ENCODE measurements at regions not wholly inside any gene's neighbourhood (a gene's known extent, or its start where the extent isn't known, plus 50 kb on each side); places are given as distances from the start of the nearest gene placed in this dataset.

DNA sequence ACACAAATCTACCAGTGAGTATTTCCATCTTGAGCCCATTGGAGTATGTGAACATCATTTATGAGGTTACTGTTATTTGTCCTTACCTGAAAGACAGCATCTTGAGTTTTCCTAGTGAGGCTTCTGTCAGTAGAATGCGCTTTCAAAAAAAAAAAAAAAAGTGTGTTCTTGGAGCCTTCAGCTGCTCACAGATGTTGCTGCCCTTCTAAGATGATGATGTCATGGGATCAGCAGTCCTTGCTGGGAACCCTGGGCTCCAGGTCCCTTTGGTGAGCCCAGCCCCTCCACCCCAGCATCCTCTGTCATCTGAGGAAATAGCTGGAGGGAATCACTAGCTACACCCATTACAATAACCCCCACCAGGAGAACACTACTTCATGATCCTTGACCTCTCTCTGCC is 83.3 kb downstream of the ATPSCKMT start:
- DNase-seq (ENCODE audit: low read depth): no peak
- Histone ChIP-seq H3K4me3 (ENCODE audit: low read depth, low read length) (no peak overlapping the region), H3K36me3 (ENCODE audit: control insufficient read depth, insufficient read depth, low read length) (no peaks in the 10 kb centered on the region), H3K27me3 (ENCODE audit: control insufficient read depth, insufficient read depth, low read length) (no peaks in the 10 kb centered on the region)
- CTCF ChIA-PET: no interaction called here
- TF ChIP-seq, protein P1, sequence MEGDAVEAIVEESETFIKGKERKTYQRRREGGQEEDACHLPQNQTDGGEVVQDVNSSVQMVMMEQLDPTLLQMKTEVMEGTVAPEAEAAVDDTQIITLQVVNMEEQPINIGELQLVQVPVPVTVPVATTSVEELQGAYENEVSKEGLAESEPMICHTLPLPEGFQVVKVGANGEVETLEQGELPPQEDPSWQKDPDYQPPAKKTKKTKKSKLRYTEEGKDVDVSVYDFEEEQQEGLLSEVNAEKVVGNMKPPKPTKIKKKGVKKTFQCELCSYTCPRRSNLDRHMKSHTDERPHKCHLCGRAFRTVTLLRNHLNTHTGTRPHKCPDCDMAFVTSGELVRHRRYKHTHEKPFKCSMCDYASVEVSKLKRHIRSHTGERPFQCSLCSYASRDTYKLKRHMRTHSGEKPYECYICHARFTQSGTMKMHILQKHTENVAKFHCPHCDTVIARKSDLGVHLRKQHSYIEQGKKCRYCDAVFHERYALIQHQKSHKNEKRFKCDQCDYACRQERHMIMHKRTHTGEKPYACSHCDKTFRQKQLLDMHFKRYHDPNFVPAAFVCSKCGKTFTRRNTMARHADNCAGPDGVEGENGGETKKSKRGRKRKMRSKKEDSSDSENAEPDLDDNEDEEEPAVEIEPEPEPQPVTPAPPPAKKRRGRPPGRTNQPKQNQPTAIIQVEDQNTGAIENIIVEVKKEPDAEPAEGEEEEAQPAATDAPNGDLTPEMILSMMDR (IDR thresholded peaks at IDR 0.05; ENCODE audit: insufficient read depth, low read depth, low read length): no peak
- POLR2A ChIA-PET: no interaction called here

DNA sequence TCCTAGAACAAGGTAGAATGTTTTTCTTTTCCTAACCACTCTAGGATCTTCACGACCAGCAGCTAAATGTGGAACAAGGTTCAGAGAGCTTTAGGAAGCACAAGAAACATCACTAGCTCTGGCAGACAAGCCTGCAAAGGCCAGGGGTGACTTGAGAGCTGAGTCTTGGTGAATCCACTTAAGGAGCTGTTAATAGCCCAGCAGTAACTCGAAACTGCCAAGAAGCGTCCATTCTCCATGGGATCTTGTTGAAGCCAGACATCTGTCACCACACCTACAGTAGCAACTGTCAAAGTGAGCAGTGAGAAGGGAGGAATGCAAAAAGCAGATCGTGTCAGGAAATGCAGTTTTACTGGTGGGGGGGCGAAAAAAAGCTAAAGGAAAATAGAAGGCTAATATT is 87.2 kb downstream of the ATPSCKMT start:
- H3K27me3 ChIP-seq (ENCODE audit: control insufficient read depth, insufficient read depth, low read length): no peaks in the 10 kb centered on the region
- DNase-seq (ENCODE audit: low read depth): no peak
- no peaks in the 10 kb centered on the region for H3K36me3 ChIP-seq (ENCODE audit: control insufficient read depth, insufficient read depth, low read length)
- POLR2A ChIA-PET: no interaction called here
- no peak overlapping the region for H3K4me3 ChIP-seq (ENCODE audit: low read depth, low read length)
- TF ChIP-seq, protein P1 (IDR thresholded peaks at IDR 0.05; ENCODE audit: insufficient read depth, low read depth, low read length): no peak
- CTCF ChIA-PET: no interaction called here

DNA sequence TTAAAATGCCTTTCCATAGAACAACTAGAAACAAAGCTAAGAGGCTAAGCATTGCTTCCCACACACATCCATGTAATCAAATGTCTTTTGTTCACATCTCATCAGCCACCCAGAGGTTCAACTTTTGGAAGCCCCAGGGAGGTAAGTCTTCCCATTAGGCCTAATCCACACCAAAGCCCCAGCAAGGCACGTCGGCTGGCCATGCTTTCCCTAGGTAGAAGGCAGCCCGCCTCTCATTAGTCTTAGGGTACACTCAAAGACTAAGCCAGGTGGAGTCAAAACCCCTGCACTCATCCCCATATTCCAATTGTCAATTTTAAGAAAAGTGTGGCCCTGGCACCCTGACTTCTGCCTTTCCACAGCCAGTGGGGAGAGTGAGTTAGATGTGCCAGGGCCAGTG is 87.9 kb downstream of the ATPSCKMT start:
- Histone ChIP-seq H3K4me3 (ENCODE audit: low read depth, low read length) (no peak overlapping the region), H3K27me3 (ENCODE audit: control insufficient read depth, insufficient read depth, low read length) (no peaks in the 10 kb centered on the region), H3K36me3 (ENCODE audit: control insufficient read depth, insufficient read depth, low read length) (no peaks in the 10 kb centered on the region)
- POLR2A ChIA-PET: no interaction called here
- DNase-seq (ENCODE audit: low read depth): no peak
- TF ChIP-seq, protein P1 (IDR thresholded peaks at IDR 0.05; ENCODE audit: insufficient read depth, low read depth, low read length): no peak
- CTCF ChIA-PET: interaction anchor here (0.6 to 0.7 kb wide), 2 partner anchors 47 to 860 kb away, joined by 3 to 4 read pairs; no protein-coding TSS in a partner anchor

DNA sequence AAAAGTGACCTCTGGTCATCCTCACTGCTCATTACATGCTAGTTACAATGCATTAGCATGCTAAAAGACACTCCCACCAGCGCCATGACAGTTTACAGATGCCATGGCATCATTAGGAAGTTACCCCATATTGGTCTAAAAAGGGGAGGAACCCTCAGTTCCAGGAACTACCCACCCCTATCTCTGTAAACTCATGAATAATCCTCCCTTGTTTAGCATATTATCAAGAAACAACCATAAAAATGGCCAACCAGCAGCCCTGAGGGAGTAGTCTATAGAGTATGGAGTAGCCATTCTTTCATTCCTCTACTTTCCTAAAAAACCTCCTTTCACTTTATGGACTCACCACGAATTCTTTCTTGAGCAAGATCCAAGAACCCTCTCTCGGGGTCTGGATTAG is 89.4 kb downstream of the ATPSCKMT start:
- no peak for DNase-seq (ENCODE audit: low read depth)
- TF ChIP-seq, protein P1 (IDR thresholded peaks at IDR 0.05; ENCODE audit: insufficient read depth, low read depth, low read length): no peak
- Histone ChIP-seq H3K27me3 (ENCODE audit: control insufficient read depth, insufficient read depth, low read length) (no peaks in the 10 kb centered on the region), H3K36me3 (ENCODE audit: control insufficient read depth, insufficient read depth, low read length) (no peaks in the 10 kb centered on the region), H3K4me3 (ENCODE audit: low read depth, low read length) (no peak overlapping the region)
- ChIA-PET CTCF (no interaction called here), POLR2A (no interaction called here)

DNA sequence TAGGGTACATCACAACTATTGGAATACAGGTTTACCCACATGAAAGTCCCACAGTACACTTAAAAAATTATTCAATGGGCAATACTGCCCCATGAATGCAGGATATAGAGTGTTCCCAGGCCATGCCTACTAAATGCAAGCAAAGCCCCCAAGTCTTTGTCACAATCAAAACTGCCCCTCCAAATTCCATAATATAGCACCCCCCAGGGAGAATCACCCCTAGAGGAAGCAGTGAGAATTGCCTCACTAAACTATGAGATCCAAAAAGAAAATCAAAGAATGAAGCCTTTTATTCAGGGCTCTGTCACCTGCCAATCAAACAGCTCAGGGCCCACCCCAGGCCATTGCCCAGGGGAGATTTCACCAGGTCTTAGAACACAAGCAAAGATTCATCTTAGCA is 90.8 kb downstream of the ATPSCKMT start:
- DNase-seq (ENCODE audit: low read depth): no peak
- TF ChIP-seq, protein P1 (IDR thresholded peaks at IDR 0.05; ENCODE audit: insufficient read depth, low read depth, low read length): no peak
- Histone ChIP-seq H3K4me3 (ENCODE audit: low read depth, low read length) (no peak overlapping the region), H3K27me3 (ENCODE audit: control insufficient read depth, insufficient read depth, low read length) (no peaks in the 10 kb centered on the region), H3K36me3 (ENCODE audit: control insufficient read depth, insufficient read depth, low read length) (no peaks in the 10 kb centered on the region)
- ChIA-PET CTCF (interaction anchor here (1.1 kb wide), 1 partner anchor 23 kb away, joined by 3 read pairs; no protein-coding TSS in a partner anchor), POLR2A (no interaction called here)
